Epithelial cell of esophagus (primary cell): ENCODE measurements at regions not wholly inside any gene's neighbourhood (a gene's known extent, or its start where the extent isn't known, plus 50 kb on each side); places are given as distances from the start of the nearest gene placed in this dataset.

Source experiments
- DNase-seq: peaks from one replicate; pipeline ENCODE4 v3.0.0; 2010; ENCODE audit warnings: low read depth
- H3K4me3 ChIP-seq: 2 replicates; pipeline ENCODE4 v1.5.1; 2011; ENCODE audit warnings: mild to moderate bottlenecking, low read length, control low read depth
- TF ChIP-seq, protein P1 (sequence below): IDR thresholded peaks from 2 replicates; pipeline ENCODE4 v1.5.1; 2011; ENCODE audit warnings: low read depth, mild to moderate bottlenecking, low read length, control low read depth, inconsistent platforms; ENCODE audit not compliant: insufficient read depth; ENCODE audit errors: missing control alignments

DNA sequence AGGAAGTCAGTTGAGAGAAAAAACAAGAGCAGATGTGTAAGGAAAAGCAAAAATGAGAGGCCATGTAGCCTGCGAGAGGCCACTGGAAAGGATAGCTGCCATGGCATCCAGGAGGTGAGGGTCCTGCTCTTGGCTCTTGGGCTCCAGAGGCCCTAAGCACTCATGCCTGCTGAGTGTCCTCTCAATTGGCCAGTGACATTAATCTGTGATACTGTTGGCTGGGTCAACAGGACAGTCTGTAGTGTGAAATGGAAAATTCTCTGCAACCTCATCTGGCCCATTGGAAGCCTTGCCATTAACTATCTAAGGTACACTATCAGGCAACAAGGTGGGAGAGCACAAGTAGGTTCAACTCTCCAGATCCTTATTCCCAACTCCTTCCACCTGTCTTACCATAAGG lies 180.9 kb downstream of the LY86 start:
- TF ChIP-seq, protein P1, sequence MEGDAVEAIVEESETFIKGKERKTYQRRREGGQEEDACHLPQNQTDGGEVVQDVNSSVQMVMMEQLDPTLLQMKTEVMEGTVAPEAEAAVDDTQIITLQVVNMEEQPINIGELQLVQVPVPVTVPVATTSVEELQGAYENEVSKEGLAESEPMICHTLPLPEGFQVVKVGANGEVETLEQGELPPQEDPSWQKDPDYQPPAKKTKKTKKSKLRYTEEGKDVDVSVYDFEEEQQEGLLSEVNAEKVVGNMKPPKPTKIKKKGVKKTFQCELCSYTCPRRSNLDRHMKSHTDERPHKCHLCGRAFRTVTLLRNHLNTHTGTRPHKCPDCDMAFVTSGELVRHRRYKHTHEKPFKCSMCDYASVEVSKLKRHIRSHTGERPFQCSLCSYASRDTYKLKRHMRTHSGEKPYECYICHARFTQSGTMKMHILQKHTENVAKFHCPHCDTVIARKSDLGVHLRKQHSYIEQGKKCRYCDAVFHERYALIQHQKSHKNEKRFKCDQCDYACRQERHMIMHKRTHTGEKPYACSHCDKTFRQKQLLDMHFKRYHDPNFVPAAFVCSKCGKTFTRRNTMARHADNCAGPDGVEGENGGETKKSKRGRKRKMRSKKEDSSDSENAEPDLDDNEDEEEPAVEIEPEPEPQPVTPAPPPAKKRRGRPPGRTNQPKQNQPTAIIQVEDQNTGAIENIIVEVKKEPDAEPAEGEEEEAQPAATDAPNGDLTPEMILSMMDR: no peak
- DNase-seq: no peak
- H3K4me3 ChIP-seq: no peak overlapping the region

DNA sequence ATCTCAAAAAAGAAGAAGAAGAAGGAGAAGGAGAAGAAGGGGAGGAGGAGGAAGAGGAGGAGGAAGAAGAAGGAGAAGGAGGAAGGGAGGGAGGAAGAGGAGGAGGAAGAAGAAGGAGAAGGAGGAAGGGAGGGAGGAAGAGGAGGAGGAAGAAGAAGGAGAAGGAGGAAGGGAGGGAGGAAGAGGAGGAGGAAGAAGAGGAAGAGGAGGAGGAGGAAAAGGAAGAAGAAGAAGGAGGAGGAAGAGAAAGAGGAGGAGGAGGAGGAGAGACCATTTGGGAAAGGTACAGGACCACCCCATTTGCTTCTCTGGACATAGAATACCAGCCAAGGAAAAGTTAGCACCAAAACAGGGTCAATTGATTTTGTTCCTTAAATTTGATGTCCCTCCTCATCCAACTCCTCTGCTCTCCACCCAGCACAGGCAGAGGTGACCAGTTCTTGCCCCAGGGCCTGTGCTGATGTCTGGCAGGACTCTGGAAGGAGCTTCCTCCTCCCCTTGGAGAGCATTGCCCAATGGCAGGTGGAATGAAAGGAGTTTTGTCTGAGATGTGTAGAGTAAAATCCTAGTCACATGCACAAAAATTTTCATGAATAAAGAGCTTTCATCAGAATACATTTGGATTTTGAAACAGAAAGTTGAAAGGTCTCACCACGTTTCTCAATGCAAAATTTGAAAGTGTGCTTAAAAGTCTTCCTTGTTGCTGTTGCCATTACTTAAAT lies 182.9 kb downstream of the LY86 start:
- DNase-seq: peak; percentile 54
- TF ChIP-seq, protein P1: no peak
- H3K4me3 ChIP-seq: no peak overlapping the region

DNA sequence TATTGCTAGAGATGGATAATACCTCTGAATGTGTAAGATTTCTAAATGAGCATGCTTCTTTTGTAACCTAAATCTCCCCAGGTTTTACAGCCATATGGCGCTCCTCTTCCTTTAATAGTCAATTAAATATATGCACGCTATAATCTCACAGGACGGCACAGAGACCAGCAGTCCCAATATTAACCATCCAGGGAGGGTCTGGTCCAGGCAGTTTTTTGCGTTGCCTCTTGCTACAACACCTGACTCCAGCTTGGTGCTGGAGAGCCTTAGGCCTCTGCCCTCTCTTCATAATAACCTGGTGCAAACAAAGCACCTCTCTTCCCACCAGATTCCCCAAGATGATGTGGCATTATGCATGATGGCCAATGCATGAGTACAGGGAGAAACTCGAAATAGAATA lies 183.4 kb downstream of the LY86 start:
- no peak overlapping the region for H3K4me3 ChIP-seq
- no peak for DNase-seq
- TF ChIP-seq, protein P1: no peak

DNA sequence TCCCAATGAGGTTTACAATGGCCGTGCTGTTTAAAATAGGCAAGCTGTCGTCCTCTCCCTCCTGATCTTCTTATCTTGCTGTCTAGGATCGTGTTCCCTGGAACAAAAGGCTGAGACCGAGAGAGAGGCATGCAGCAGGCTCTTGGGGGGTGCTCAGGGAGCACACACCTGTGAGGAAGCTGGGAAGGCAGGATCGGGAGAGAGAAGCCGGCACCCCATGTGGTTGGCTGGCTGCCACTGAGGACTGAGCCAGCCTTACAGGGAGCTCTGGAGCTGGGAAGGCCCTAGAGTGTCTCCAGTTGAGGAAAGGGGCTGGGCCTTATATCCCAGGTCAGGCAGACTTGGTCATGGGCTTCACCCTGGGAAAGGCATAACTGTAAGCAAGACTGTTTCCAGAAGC lies 184.2 kb downstream of the LY86 start:
- DNase-seq: no peak
- TF ChIP-seq, protein P1: no peak
- H3K4me3 ChIP-seq: no peak overlapping the region

DNA sequence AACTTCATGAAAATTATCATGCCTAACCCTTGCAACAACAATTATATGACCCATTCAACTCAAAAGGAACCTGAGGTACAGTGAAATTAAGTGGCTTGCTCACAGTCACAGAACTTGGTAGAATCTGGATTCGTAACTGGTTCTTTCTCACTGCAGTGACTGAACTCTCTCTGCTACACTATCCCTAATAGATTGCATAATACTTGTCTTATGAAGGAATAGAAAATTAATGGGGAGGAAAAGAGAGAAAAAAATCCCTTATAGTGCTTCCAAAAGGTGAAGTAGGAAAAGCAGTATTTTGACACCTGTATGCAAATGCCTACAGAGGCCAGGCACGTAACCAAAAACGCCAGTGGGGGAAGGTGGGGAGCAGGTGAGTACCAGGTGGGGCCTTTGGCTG lies 186.6 kb downstream of the LY86 start:
- no peak for DNase-seq
- TF ChIP-seq, protein P1: no peak
- no peak overlapping the region for H3K4me3 ChIP-seq

DNA sequence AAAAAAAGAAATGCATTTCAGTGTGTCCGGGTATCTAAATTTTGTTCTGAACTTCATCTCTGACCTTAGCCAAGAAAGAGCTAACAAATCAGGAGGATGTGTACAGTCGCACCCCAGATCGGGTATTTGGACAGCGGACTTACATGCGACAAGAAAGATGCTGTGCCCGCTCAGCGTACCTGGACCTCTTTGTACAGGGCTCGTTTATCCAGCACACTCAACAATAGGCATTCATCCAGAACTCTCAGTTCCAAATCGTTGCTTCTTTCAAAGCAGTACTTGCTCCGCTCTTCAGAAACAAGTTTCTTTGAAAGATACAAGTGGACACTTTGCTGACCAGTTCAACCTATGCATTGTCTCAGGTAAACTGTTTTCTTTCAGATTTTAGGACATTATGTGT lies 191.7 kb downstream of the LY86 start:
- DNase-seq: no peak
- TF ChIP-seq, protein P1: no peak
- H3K4me3 ChIP-seq: no peak overlapping the region
